ENCODE measurements at regions not wholly inside any gene's neighbourhood (a gene's known extent, or its start where the extent isn't known, plus 50 kb on each side); places are given as distances from the start of the nearest gene placed in this dataset.

- TF ChIP-seq POLR2AphosphoS5 (IDR thresholded peaks at IDR 0.05; ENCODE audit: low read depth, low read length) (no peak), TAF1 (IDR thresholded peaks at IDR 0.05; ENCODE audit: borderline replicate concordance, low read depth, low read length) (no peak), POLR2A (IDR thresholded peaks at IDR 0.05; ENCODE audit: low read depth, low read length) (no peak)
These were observed 85.8 kb downstream of the TAF11L14 start for GRCh38 chr5:17720071-17720470.

All from GM12892 (cell line).